H1 (cell line): ENCODE measurements at regions not wholly inside any gene's neighbourhood (a gene's known extent, or its start where the extent isn't known, plus 50 kb on each side); places are given as distances from the start of the nearest gene placed in this dataset.

Source experiments
- CTCF ChIA-PET: fragments of 300-600 bp; sonication (Branson Sonifier 250); formaldehyde crosslinking; loops from one replicate; lab custom pipeline; 2021; ENCODE audit not compliant: partially characterized antibody; lab: Charles Lee
- POLR2A ChIA-PET: fragments of 300-600 bp; sonication (Branson Sonifier 250); formaldehyde crosslinking; loops from one replicate; lab custom pipeline; 2021; ENCODE audit warnings: inconsistent platforms; ENCODE audit not compliant: partially characterized antibody; lab: Charles Lee
- DNase-seq, 2 experiments: peaks; one replicate each; pipeline versions ENCODE4 v3.0.0 to v3.0.0-alpha.2; 2010 to 2022; ENCODE audit warnings: low spot score in 2 of 2, low read depth in 1 of 2, mixed read lengths in 1 of 2
- FAIRE-seq: peaks from 2 replicates; lab custom pipeline; 2011; peaks lifted over from hg19 to GRCh38; lab: Jason Lieb, UNC
- H2AFZ ChIP-seq: 2 replicates; pipeline ENCODE4 v1.8.1; 2012; ENCODE audit warnings: low read length, inconsistent platforms
- H2AK5ac ChIP-seq: 2 replicates; pipeline ENCODE4 v1.6.1; 2013; ENCODE audit warnings: low read depth, low read length
- H2BK120ac ChIP-seq: replicated peaks from 2 replicates; pipeline ENCODE3; 2013; ENCODE audit warnings: low read depth, low read length, inconsistent platforms
- H2BK12ac ChIP-seq: 2 replicates; pipeline ENCODE4 v1.6.1; 2013; ENCODE audit warnings: low read depth, low read length
- H2BK15ac ChIP-seq: 2 replicates; pipeline ENCODE4 v1.6.1; 2013; ENCODE audit warnings: low read length
- H2BK20ac ChIP-seq: 2 replicates; pipeline ENCODE4 v1.6.1; 2013; ENCODE audit warnings: low read length
- H2BK5ac ChIP-seq: 2 replicates; pipeline ENCODE4 v1.6.1; 2013; ENCODE audit warnings: low read depth, low read length
- H3K14ac ChIP-seq: 2 replicates; pipeline ENCODE4 v1.6.1; 2013; ENCODE audit warnings: inconsistent platforms; ENCODE audit not compliant: insufficient read length
- H3K18ac ChIP-seq: 2 replicates; pipeline ENCODE4 v1.6.1; 2013; ENCODE audit warnings: low read length; ENCODE audit errors: extremely low read depth
- H3K23ac ChIP-seq: 2 replicates; pipeline ENCODE4 v1.6.1; 2013; ENCODE audit warnings: inconsistent platforms; ENCODE audit not compliant: insufficient read length
- H3K23me2 ChIP-seq: 2 replicates; pipeline ENCODE4 v1.6.1; 2013; ENCODE audit warnings: low read depth, low read length
- H3K27ac ChIP-seq: 2 replicates; pipeline ENCODE4 v1.6.1; 2011; ENCODE audit warnings: low read depth, low read length, inconsistent platforms
- H3K27me3 ChIP-seq, 4 experiments: replicated peaks in 1 of 4; 1 replicate in 1 of 4; 2 replicates in 3 of 4; pipeline versions ENCODE4 v1.6.1 to v1.8.1; 2011 to 2013; ENCODE audit warnings: low read length in 3 of 4, mild to moderate bottlenecking in 3 of 4, inconsistent platforms in 2 of 4, mixed read lengths in 2 of 4, moderate library complexity in 1 of 4; ENCODE audit not compliant: control insufficient read depth in 3 of 4, insufficient read depth in 3 of 4; ENCODE audit errors: extremely low read depth in 1 of 4
- H3K36me3 ChIP-seq, 4 experiments: 2 replicates each; pipeline versions ENCODE4 v1.6.1 to v1.8.1; 2011 to 2013; ENCODE audit warnings: mild to moderate bottlenecking in 4 of 4, low read length in 3 of 4, moderate library complexity in 2 of 4, control low read depth in 1 of 4, inconsistent platforms in 1 of 4; ENCODE audit not compliant: insufficient read depth in 4 of 4, control insufficient read depth in 2 of 4
- H3K4ac ChIP-seq: replicated peaks from 2 replicates; pipeline ENCODE3; 2013; ENCODE audit warnings: low read length, low read depth, mixed read lengths, inconsistent platforms; ENCODE audit not compliant: insufficient read length
- H3K4me1 ChIP-seq, 4 experiments: replicated peaks in 1 of 4; 1 replicate in 1 of 4; 2 replicates in 3 of 4; pipeline versions ENCODE4 v1.6.1 to v1.8.1; 2011 to 2013; ENCODE audit warnings: low read length in 3 of 4, inconsistent platforms in 2 of 4, mixed read lengths in 1 of 4; ENCODE audit not compliant: insufficient read depth in 4 of 4, control insufficient read depth in 3 of 4
- H3K4me2 ChIP-seq, 2 experiments: 2 replicates each; pipeline versions ENCODE4 v1.6.1 to v1.8.1; 2011 to 2013; ENCODE audit warnings: low read depth in 2 of 2, low read length in 2 of 2, control low read depth in 1 of 2, inconsistent platforms in 1 of 2, mild to moderate bottlenecking in 1 of 2; ENCODE audit not compliant: insufficient read depth in 1 of 2
- H3K4me3 ChIP-seq, 4 experiments: fragments of 200-600, 300-600 bp in 1 of 4; sonication (generic), shearing (Covaris generic), sonication (Bioruptor Twin) in 1 of 4; 2 replicates each; pipeline versions ENCODE4 v1.5.1 to v1.8.1; 2011 to 2016; ENCODE audit warnings: low read length in 4 of 4, low read depth in 3 of 4, control low read depth in 2 of 4, inconsistent platforms in 2 of 4, mild to moderate bottlenecking in 2 of 4, mixed read lengths in 1 of 4, moderate library complexity in 1 of 4; ENCODE audit not compliant: insufficient read depth in 2 of 4; ENCODE audit errors: extremely low read depth in 1 of 4
- H3K56ac ChIP-seq: replicated peaks from 2 replicates; pipeline ENCODE3; 2013; ENCODE audit warnings: low read depth, mild to moderate bottlenecking, mixed read lengths, low read length, inconsistent platforms; ENCODE audit not compliant: insufficient read length
- H3K79me1 ChIP-seq: 2 replicates; pipeline ENCODE4 v1.6.1; 2013; ENCODE audit warnings: low read depth, low read length, control low read depth
- H3K79me2 ChIP-seq, 2 experiments: 2 replicates each; pipeline versions ENCODE4 v1.6.1 to v1.8.1; 2012 to 2013; ENCODE audit warnings: low read length in 2 of 2, mild to moderate bottlenecking in 2 of 2, inconsistent platforms in 1 of 2; ENCODE audit not compliant: insufficient read depth in 2 of 2, control insufficient read depth in 1 of 2
- H3K9ac ChIP-seq, 4 experiments: replicated peaks in 1 of 4; 1 replicate in 1 of 4; 2 replicates in 3 of 4; pipeline versions ENCODE4 v1.6.1 to v1.8.1; 2011 to 2013; ENCODE audit warnings: low read depth in 3 of 4, low read length in 3 of 4, control low read depth in 2 of 4, mild to moderate bottlenecking in 2 of 4, moderate library complexity in 2 of 4, inconsistent platforms in 1 of 4; ENCODE audit errors: extremely low read depth in 1 of 4
- H3K9me3 ChIP-seq, 2 experiments: 2 replicates each; pipeline versions ENCODE4 v1.6.1 to v1.8.1; 2012 to 2013; ENCODE audit warnings: mild to moderate bottlenecking in 2 of 2, moderate library complexity in 2 of 2, control low read depth in 1 of 2, inconsistent platforms in 1 of 2, low read depth in 1 of 2, low read length in 1 of 2, mixed read lengths in 1 of 2; ENCODE audit not compliant: insufficient read depth in 2 of 2
- H4K20me1 ChIP-seq, 2 experiments: replicated peaks in 1 of 2; 2 replicates each; pipeline versions ENCODE3 to v1.8.1; 2011 to 2013; ENCODE audit warnings: inconsistent platforms in 2 of 2, low read length in 2 of 2, mild to moderate bottlenecking in 1 of 2; ENCODE audit not compliant: insufficient read depth in 2 of 2, control insufficient read depth in 1 of 2
- H4K5ac ChIP-seq: 2 replicates; pipeline ENCODE4 v1.6.1; 2013; ENCODE audit warnings: low read length, low read depth, mixed read lengths, inconsistent platforms; ENCODE audit not compliant: insufficient read length
- H4K8ac ChIP-seq: 2 replicates; pipeline ENCODE4 v1.8.0; 2013; ENCODE audit warnings: mild to moderate bottlenecking, moderate library complexity, low read length, inconsistent platforms; ENCODE audit not compliant: insufficient read depth; ENCODE audit errors: extremely low read depth
- H4K91ac ChIP-seq: replicated peaks from 2 replicates; pipeline ENCODE3; 2013; ENCODE audit warnings: low read length, mixed read lengths, inconsistent platforms; ENCODE audit not compliant: insufficient read length
- BACH1 ChIP-seq: IDR thresholded peaks from 2 replicates; pipeline ENCODE4 v1.6.1; 2012; ENCODE audit warnings: low read length, improper control_type of control experiment
- MAX ChIP-seq: IDR thresholded peaks from 2 replicates; pipeline ENCODE4 v1.6.1; 2012; ENCODE audit warnings: inconsistent platforms
- NANOG ChIP-seq: IDR thresholded peaks from 2 replicates; pipeline ENCODE4 v1.6.1; 2011; ENCODE audit warnings: low read length, low read depth, mild to moderate bottlenecking, inconsistent platforms; ENCODE audit not compliant: insufficient read depth, poor library complexity, severe bottlenecking
- POLR2AphosphoS5 ChIP-seq: IDR thresholded peaks from 2 replicates; pipeline ENCODE4 v1.6.1; 2011; ENCODE audit warnings: low read depth, low read length
- TEAD4 ChIP-seq: IDR thresholded peaks from 2 replicates; pipeline ENCODE4 v1.6.1; 2012; ENCODE audit warnings: low read depth, low read length, inconsistent platforms, mixed read lengths
- WGBS, 2 experiments: shearing (Covaris generic) in 1 of 2; methylation state at CpG; one replicate each; pipeline versions ENCODE4 v1.1.6 to v1.1.7; 2013 to 2015; ENCODE audit warnings: low lambda C conversion rate in 2 of 2, mixed read lengths in 2 of 2, inconsistent platforms in 1 of 2, low coverage in 1 of 2, missing lambda C conversion rate in 1 of 2; ENCODE audit not compliant: insufficient replicate concordance in 2 of 2, insufficient coverage in 1 of 2, insufficient read length in 1 of 2; ENCODE audit errors: extremely low coverage in 1 of 2, missing lambda C conversion rate in 1 of 2; 5-methylcytosine and 5-hydroxymethylcytosine counted together
- TF ChIP-seq, protein P1 (sequence below): IDR thresholded peaks from 2 replicates; pipeline ENCODE4 v1.6.1; 2011; ENCODE audit warnings: low read depth, mild to moderate bottlenecking, low read length; ENCODE audit not compliant: insufficient read depth

DNA sequence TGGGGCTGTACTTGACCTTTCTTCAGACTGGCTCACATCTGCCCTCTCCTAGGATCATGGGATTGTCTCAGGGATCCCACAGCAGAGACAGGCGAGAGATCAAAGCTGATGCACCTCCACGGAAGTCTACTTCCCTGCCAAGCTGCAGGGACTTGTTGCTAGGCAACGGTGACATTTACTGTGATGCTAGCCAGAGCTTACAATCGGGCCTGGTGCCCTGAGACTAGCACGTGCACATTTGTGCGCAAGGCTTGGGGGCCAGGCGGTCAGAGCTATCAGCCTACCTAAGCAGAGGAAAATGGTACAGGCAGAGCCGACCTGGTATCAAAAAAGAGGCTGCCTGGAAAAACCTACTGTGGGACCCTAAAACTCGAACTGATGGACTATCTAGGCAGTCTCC, 607.3 kb upstream of the TSPY4 start:
- Histone ChIP-seq H2BK20ac (no peak overlapping the region), H3K9ac (no peak overlapping the region), H2BK120ac (no peak overlapping the region), H3K4me3 (no peak overlapping the region), H3K27ac (no peak overlapping the region), H2BK12ac (no peak overlapping the region), H2AFZ (no peak overlapping the region), H2BK5ac (no peak overlapping the region), H4K5ac (no peak overlapping the region), H4K20me1 (no peaks in the 10 kb centered on the region), H4K91ac (no peak overlapping the region), H3K4ac (no peak overlapping the region), H3K79me2 (no peaks in the 10 kb centered on the region), H2AK5ac (no peak overlapping the region), H3K18ac (no peak overlapping the region), H3K14ac (no peak overlapping the region), H3K9me3 (peaks cover 5 to 89% of the 10 kb centered on the region in 2 experiments; a peak in 2 of 4 replicates), H3K23me2 (no peaks in the 10 kb centered on the region), H3K79me1 (no peaks in the 10 kb centered on the region), H3K27me3 (no peaks in the 10 kb centered on the region), H3K56ac (no peak overlapping the region), H3K36me3 (no peaks in the 10 kb centered on the region), H3K23ac (no peak overlapping the region), H3K4me2 (no peak overlapping the region), H4K8ac (no peak overlapping the region), H2BK15ac (no peak overlapping the region), H3K4me1 (no peaks in the 10 kb centered on the region)
- DNase-seq: no peak
- FAIRE-seq: no peak
- CTCF ChIA-PET: no interaction called here
- 80% methylated on average over 8 of the region's 9 CpGs; no CpG with 5 or more reads in 1 of the 2 experiments for WGBS, 2 experiments
- POLR2A ChIA-PET: no interaction called here
- TF ChIP-seq BACH1: no peak
- no peak for TF ChIP-seq POLR2AphosphoS5
- TF ChIP-seq TEAD4: no peak
- no peak for TF ChIP-seq MAX
- no peak for TF ChIP-seq NANOG
- TF ChIP-seq, protein P1, sequence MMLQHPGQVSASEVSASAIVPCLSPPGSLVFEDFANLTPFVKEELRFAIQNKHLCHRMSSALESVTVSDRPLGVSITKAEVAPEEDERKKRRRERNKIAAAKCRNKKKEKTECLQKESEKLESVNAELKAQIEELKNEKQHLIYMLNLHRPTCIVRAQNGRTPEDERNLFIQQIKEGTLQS: no peak
